Nephron progenitor cell (in vitro differentiated cells): ENCODE measurements at regions not wholly inside any gene's neighbourhood (a gene's known extent, or its start where the extent isn't known, plus 50 kb on each side); places are given as distances from the start of the nearest gene placed in this dataset.
"Not testable (repeated sequence)": the region's sequence is repeated elsewhere in the genome, so short reads cannot be mapped to it uniquely, and the experiment has no call there.

Experiments used
- DNase-seq: peaks from one replicate; pipeline ENCODE4 v3.0.0; 2021
- H3K27ac Mint-ChIP-seq: 2 replicates; pipeline ENCODE4 v1.8.0; 2021; ENCODE audit warnings: mild to moderate bottlenecking, moderate library complexity, mixed read lengths
- H3K27me3 Mint-ChIP-seq: 2 replicates; pipeline ENCODE4 v1.8.0; 2021; ENCODE audit warnings: mild to moderate bottlenecking, low read depth, mixed read lengths; ENCODE audit not compliant: poor library complexity
- H3K36me3 Mint-ChIP-seq: 2 replicates; pipeline ENCODE4 v1.8.0; 2021; ENCODE audit warnings: low read depth, mixed read lengths
- H3K4me1 Mint-ChIP-seq: 2 replicates; pipeline ENCODE4 v1.8.0; 2021; ENCODE audit warnings: mixed read lengths
- H3K4me3 Mint-ChIP-seq: 2 replicates; pipeline ENCODE4 v1.8.0; 2021; ENCODE audit warnings: mild to moderate bottlenecking, moderate library complexity, mixed read lengths
- H3K9me3 Mint-ChIP-seq: 2 replicates; pipeline ENCODE4 v1.8.0; 2021; ENCODE audit warnings: mild to moderate bottlenecking, moderate library complexity, mixed read lengths
- TF ChIP-seq, protein P1 (sequence below): fragments of 200-600 bp; sonication (generic); IDR thresholded peaks from 2 replicates; pipeline ENCODE4 v1.5.0; 2021; ENCODE audit warnings: antibody characterized with exemption

GRCh38 chr5:92941806-92942205 is 639.2 kb downstream of the NR2F1-AS1 start:
- no peak for DNase-seq
- no peak overlapping the region for H3K4me3 Mint-ChIP-seq
- peaks cover 14% of the 10 kb centered on the region for H3K4me1 Mint-ChIP-seq
- H3K27ac Mint-ChIP-seq = no peak overlapping the region
- H3K27me3 Mint-ChIP-seq = no peaks in the 10 kb centered on the region
- H3K9me3 Mint-ChIP-seq = peaks cover 6% of the 10 kb centered on the region
- TF ChIP-seq, protein P1, sequence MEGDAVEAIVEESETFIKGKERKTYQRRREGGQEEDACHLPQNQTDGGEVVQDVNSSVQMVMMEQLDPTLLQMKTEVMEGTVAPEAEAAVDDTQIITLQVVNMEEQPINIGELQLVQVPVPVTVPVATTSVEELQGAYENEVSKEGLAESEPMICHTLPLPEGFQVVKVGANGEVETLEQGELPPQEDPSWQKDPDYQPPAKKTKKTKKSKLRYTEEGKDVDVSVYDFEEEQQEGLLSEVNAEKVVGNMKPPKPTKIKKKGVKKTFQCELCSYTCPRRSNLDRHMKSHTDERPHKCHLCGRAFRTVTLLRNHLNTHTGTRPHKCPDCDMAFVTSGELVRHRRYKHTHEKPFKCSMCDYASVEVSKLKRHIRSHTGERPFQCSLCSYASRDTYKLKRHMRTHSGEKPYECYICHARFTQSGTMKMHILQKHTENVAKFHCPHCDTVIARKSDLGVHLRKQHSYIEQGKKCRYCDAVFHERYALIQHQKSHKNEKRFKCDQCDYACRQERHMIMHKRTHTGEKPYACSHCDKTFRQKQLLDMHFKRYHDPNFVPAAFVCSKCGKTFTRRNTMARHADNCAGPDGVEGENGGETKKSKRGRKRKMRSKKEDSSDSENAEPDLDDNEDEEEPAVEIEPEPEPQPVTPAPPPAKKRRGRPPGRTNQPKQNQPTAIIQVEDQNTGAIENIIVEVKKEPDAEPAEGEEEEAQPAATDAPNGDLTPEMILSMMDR = no peak
- no peaks in the 10 kb centered on the region for H3K36me3 Mint-ChIP-seq

DNA sequence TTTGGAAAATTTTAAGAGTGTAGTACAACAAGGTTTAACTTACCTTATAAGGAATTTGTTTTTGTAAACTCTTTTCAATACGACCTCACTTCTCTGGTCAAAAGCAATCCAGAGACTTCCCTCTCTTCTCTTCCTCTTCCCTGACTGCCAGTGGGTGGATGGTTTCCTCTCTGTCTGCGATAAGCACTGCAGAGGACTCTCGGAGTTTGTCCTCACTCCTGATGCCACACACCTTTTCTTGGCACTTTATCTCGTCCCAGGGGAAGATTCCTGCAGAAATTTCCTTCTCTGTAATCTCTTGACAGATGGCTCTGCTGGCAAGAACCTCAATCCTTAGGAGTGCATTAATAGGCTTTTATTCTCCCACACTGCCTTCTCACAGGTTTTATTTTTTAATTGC is 641.6 kb downstream of the NR2F1-AS1 start:
- Mint-ChIP-seq H3K4me1 (peaks cover 22% of the 10 kb centered on the region), H3K4me3 (peak overlapping the region; percentile 42), H3K9me3 (no peaks in the 10 kb centered on the region), H3K27me3 (peaks cover 3% of the 10 kb centered on the region), H3K36me3 (no peaks in the 10 kb centered on the region), H3K27ac (peak overlapping the region; percentile 84)
- TF ChIP-seq, protein P1 = no peak
- DNase-seq = no peak

DNA sequence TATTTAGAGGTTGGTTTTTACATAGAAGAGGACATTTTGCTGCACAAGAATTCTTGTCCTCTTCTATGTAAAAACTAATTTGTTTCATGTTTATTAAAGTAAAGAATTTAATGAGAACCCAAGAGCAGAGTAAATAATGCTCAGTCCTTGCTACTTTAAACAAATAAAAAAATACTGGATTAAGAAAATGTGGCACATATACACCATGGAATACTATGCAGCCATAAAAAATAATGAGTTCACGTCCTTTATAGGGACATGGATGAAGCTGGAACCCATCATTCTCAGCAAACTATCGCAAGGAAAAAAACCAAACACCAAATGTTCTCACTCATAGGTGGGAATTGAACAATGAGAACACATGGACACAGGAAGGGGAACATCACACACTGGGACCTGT is 643.6 kb downstream of the NR2F1-AS1 start:
- not testable (repeated sequence) for H3K27me3 Mint-ChIP-seq, H3K36me3 Mint-ChIP-seq, H3K9me3 Mint-ChIP-seq, H3K4me3 Mint-ChIP-seq, DNase-seq, H3K27ac Mint-ChIP-seq
- peaks cover 39% of the 10 kb centered on the region for H3K4me1 Mint-ChIP-seq

- peaks cover 87% of the 10 kb centered on the region for H3K4me1 Mint-ChIP-seq
- peaks cover 4% of the 10 kb centered on the region for H3K9me3 Mint-ChIP-seq
- peaks cover 3% of the 10 kb centered on the region for H3K27me3 Mint-ChIP-seq
- no peak overlapping the region for H3K27ac Mint-ChIP-seq
- peaks cover 10% of the 10 kb centered on the region for H3K36me3 Mint-ChIP-seq
- H3K4me3 Mint-ChIP-seq = no peak overlapping the region
- DNase-seq = no peak
- TF ChIP-seq, protein P1 = no peak
Measured at GRCh38 chr5:92930057-92930456, 651.0 kb downstream of the NR2F1-AS1 start.

GRCh38 chr5:92927291-92927778 is 653.7 kb downstream of the NR2F1-AS1 start:
- H3K27me3 Mint-ChIP-seq = peaks cover under 1% of the 10 kb centered on the region
- peaks cover 83% of the 10 kb centered on the region for H3K4me1 Mint-ChIP-seq
- peaks cover 7% of the 10 kb centered on the region for H3K36me3 Mint-ChIP-seq
- H3K27ac Mint-ChIP-seq = peak overlapping the region; percentile 15
- TF ChIP-seq, protein P1 = no peak
- peak; percentile 8 for DNase-seq
- no peaks in the 10 kb centered on the region for H3K9me3 Mint-ChIP-seq
- H3K4me3 Mint-ChIP-seq = no peak overlapping the region

GRCh38 chr5:92923885-92924284 is 657.1 kb downstream of the NR2F1-AS1 start:
- no peaks in the 10 kb centered on the region for H3K27me3 Mint-ChIP-seq
- no peaks in the 10 kb centered on the region for H3K9me3 Mint-ChIP-seq
- H3K36me3 Mint-ChIP-seq = no peaks in the 10 kb centered on the region
- no peak overlapping the region for H3K4me3 Mint-ChIP-seq
- no peak for DNase-seq
- H3K27ac Mint-ChIP-seq = no peak overlapping the region
- H3K4me1 Mint-ChIP-seq = peaks cover 68% of the 10 kb centered on the region
- TF ChIP-seq, protein P1 = no peak
